CD4-positive, alpha-beta T cell (primary cell): ENCODE measurements at regions not wholly inside any gene's neighbourhood (a gene's known extent, or its start where the extent isn't known, plus 50 kb on each side); places are given as distances from the start of the nearest gene placed in this dataset.

Experiments
- ATAC-seq: fragments of 200-7000 bp; cut with Tn5 transposase; one replicate; pipeline ENCODE4 v1.10.0; 2022; ENCODE audit warnings: mild to moderate bottlenecking; ENCODE audit not compliant: poor library complexity
- CTCF ChIA-PET: fragments of 350-600 bp; sonication (Branson Sonifier 250); formaldehyde crosslinking; loops from one replicate; lab custom pipeline; 2021; ENCODE audit warnings: antibody characterized with exemption, inconsistent platforms; lab: Charles Lee
- POLR2A ChIA-PET: fragments of 350-600 bp; sonication (Branson Sonifier 250); formaldehyde crosslinking; loops from one replicate; lab custom pipeline; 2021; ENCODE audit warnings: antibody characterized with exemption, inconsistent platforms; lab: Charles Lee
- DNase-seq, 14 experiments: peaks; one replicate each; pipeline ENCODE4 v3.0.0-alpha.2; 2013 to 2020; ENCODE audit warnings: mixed read lengths in 2 of 14
- H3K27ac ChIP-seq, 2 donors: one replicate each; pipeline versions ENCODE4 v1.5.1 to v1.7.0; 2013; ENCODE audit warnings: low read length in 2 of 2, low read depth in 1 of 2, mild to moderate bottlenecking in 1 of 2
- H3K27me3 ChIP-seq, 2 experiments: 1 replicate in 1 of 2; 2 replicates in 1 of 2; pipeline versions ENCODE4 v1.6.1 to v1.7.0; 2013; ENCODE audit warnings: low read length in 2 of 2, control low read depth in 1 of 2, mild to moderate bottlenecking in 1 of 2, moderate library complexity in 1 of 2; ENCODE audit not compliant: insufficient read depth in 2 of 2, control insufficient read depth in 1 of 2
- H3K36me3 ChIP-seq: one replicate; pipeline ENCODE4 v1.6.1; 2013; ENCODE audit warnings: low read length, control low read depth; ENCODE audit not compliant: insufficient read depth
- H3K4me1 ChIP-seq: one replicate; pipeline ENCODE4 v1.6.1; 2013; ENCODE audit warnings: low read length, control low read depth; ENCODE audit not compliant: insufficient read depth
- H3K4me3 ChIP-seq: one replicate; pipeline ENCODE4 v1.5.1; 2013; ENCODE audit warnings: mild to moderate bottlenecking, low read length, moderate library complexity
- H3K9me3 ChIP-seq, 2 experiments: 1 replicate in 1 of 2; 2 replicates in 1 of 2; pipeline versions ENCODE4 v1.6.1 to v1.7.0; 2013; ENCODE audit warnings: low read length in 2 of 2, mild to moderate bottlenecking in 2 of 2, control low read depth in 1 of 2, moderate library complexity in 1 of 2; ENCODE audit not compliant: control insufficient read depth in 1 of 2, insufficient read depth in 1 of 2
- H3K27ac Mint-ChIP-seq: one replicate; pipeline ENCODE4 v1.8.0; 2020; ENCODE audit warnings: mixed read lengths
- H3K27me3 Mint-ChIP-seq: one replicate; pipeline ENCODE4 v1.8.0; 2021; ENCODE audit warnings: mixed read lengths
- H3K36me3 Mint-ChIP-seq: one replicate; pipeline ENCODE4 v1.8.0; 2021; ENCODE audit warnings: low read depth, mixed read lengths
- H3K4me1 Mint-ChIP-seq: one replicate; pipeline ENCODE4 v1.8.0; 2021; ENCODE audit warnings: low read depth, mixed read lengths
- H3K4me3 Mint-ChIP-seq: one replicate; pipeline ENCODE4 v1.8.0; 2020; ENCODE audit warnings: mild to moderate bottlenecking, mixed read lengths
- H3K9me3 Mint-ChIP-seq: one replicate; pipeline ENCODE4 v1.8.0; 2020; ENCODE audit warnings: mixed read lengths
- CTCF ChIP-seq: fragments of 200-600 bp; IDR thresholded peaks from one replicate; pipeline ENCODE4 v1.8.0; 2022; ENCODE audit warnings: antibody characterized with exemption, mild to moderate bottlenecking
- intact Hi-C, 2 experiments: fragments of 100-400 bp; cut with DNase I in 1 of 2; cut with micrococcal nuclease in 1 of 2; formaldehyde crosslinking; loops; one replicate each; pipeline versions ENCODE4 v1.15.1 to v1.9.0; 2023 to 2025; cut with DNase I, micrococcal nuclease

DNA sequence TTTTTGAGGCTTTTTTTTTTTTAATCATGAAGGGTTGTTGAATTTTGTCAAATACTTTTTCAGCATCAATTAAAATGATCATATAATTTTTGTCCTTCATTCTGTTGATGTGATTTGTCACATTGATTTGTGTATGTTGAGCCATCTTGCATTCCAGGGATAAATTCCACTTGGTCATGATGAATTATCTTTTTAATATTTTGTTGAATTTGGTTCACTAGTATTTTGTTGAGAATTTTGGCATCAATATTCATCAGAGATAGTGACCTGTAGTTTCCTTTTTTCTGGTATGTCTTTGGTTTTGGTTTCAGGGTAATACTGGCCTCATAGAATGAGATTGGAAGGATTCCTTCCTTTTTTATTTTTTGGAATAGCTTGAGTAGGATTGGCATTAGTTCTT lies 221.9 kb upstream of the ZNF217 start:
- no peaks in the 10 kb centered on the region for H3K27me3 ChIP-seq
- no peak for TF ChIP-seq CTCF
- H3K4me1 ChIP-seq, result no peaks in the 10 kb centered on the region
- DNase-seq (no peak), ATAC-seq (no peak)
- H3K4me3 ChIP-seq, result no peak overlapping the region
- H3K4me1 Mint-ChIP-seq, result peaks cover 34% of the 10 kb centered on the region
- POLR2A ChIA-PET, result interaction anchor here (0.8 kb wide), 1 partner anchor 9 kb away, joined by 3 read pairs; no protein-coding TSS in a partner anchor
- H3K9me3 Mint-ChIP-seq, result peaks cover 5% of the 10 kb centered on the region
- no peaks in the 10 kb centered on the region for H3K36me3 ChIP-seq
- no peaks in the 10 kb centered on the region for H3K27me3 Mint-ChIP-seq
- H3K27ac Mint-ChIP-seq, result peak overlapping the region; percentile 8
- H3K4me3 Mint-ChIP-seq, result no peak overlapping the region
- H3K9me3 ChIP-seq, result peaks cover 0 to 11% of the 10 kb centered on the region in 2 experiments
- H3K27ac ChIP-seq, result no peak overlapping the region
- intact Hi-C loops, result loop anchor here in 1 of 2 experiments (5.0 kb wide), 1 partner anchor 38 kb away; no protein-coding TSS in a partner anchor
- no peaks in the 10 kb centered on the region for H3K36me3 Mint-ChIP-seq
- CTCF ChIA-PET, result interaction anchor here (1.1 kb wide), 1 partner anchor 13 kb away, joined by 3 read pairs; no protein-coding TSS in a partner anchor

GRCh38 chr20:53814060-53814459 lies 220.4 kb upstream of the ZNF217 start:
- H3K4me3 Mint-ChIP-seq, result no peak overlapping the region

DNA sequence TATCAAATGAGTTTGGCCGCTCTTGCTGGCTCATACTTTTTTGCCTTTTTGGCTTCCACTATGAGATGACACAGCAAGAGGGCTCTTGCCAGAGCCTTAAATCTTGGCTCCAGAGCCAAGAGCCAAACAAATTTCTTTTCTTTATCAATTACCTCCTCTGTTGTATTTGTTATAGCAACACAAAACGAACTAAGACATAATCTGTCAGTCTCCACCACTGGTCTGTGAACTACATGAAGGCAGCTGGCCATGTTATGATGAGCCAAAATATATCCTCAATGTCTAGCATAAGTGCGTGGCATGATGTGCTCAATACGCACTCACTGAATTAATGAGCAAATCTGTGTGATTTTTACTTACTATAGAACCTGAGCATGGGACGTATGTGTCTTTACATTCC lies 220.0 kb upstream of the ZNF217 start:
- Histone ChIP-seq H3K27ac (no peak overlapping the region), H3K27me3 (no peaks in the 10 kb centered on the region), H3K4me3 (no peak overlapping the region), H3K36me3 (no peaks in the 10 kb centered on the region), H3K4me1 (no peaks in the 10 kb centered on the region), H3K9me3 (no peaks in the 10 kb centered on the region)
- no peaks in the 10 kb centered on the region for H3K27me3 Mint-ChIP-seq
- H3K27ac Mint-ChIP-seq, result no peak overlapping the region
- H3K36me3 Mint-ChIP-seq, result no peaks in the 10 kb centered on the region
- TF ChIP-seq CTCF, result no peak
- ChIA-PET CTCF (no interaction called here), POLR2A (no interaction called here)
- ATAC-seq (no peak), DNase-seq (no peak)
- H3K4me1 Mint-ChIP-seq, result peaks cover 34% of the 10 kb centered on the region
- H3K9me3 Mint-ChIP-seq, result peaks cover 1% of the 10 kb centered on the region
- no peak overlapping the region for H3K4me3 Mint-ChIP-seq
- intact Hi-C loops, result no loop called here

More at GRCh38 chr20:53814060-53814459, 220.4 kb upstream of the ZNF217 start:
- H3K27ac ChIP-seq, result no peak overlapping the region
- H3K36me3 ChIP-seq, result no peaks in the 10 kb centered on the region
- Mint-ChIP-seq H3K4me1 (peaks cover 34% of the 10 kb centered on the region), H3K36me3 (no peaks in the 10 kb centered on the region), H3K27me3 (no peaks in the 10 kb centered on the region), H3K9me3 (peaks cover 5% of the 10 kb centered on the region), H3K27ac (no peak overlapping the region)
- no peak for TF ChIP-seq CTCF
- ATAC-seq (no peak), DNase-seq (no peak)
- H3K9me3 ChIP-seq, result peaks cover 0 to under 1% of the 10 kb centered on the region in 2 experiments
- ChIA-PET POLR2A (no interaction called here), CTCF (no interaction called here)
- H3K27me3 ChIP-seq, result no peaks in the 10 kb centered on the region
- no peaks in the 10 kb centered on the region for H3K4me1 ChIP-seq
- intact Hi-C loops, result no loop called here
- H3K4me3 ChIP-seq, result no peak overlapping the region
